SK-N-SH treated with all-trans-retinoic acid at 6 μM for 48 hours (cell line): ENCODE measurements at regions not wholly inside any gene's neighbourhood (a gene's known extent, or its start where the extent isn't known, plus 50 kb on each side); places are given as distances from the start of the nearest gene placed in this dataset.
"Not testable (repeated sequence)": the region's sequence is repeated elsewhere in the genome, so short reads cannot be mapped to it uniquely, and the experiment has no call there.

Source experiments
- BACH2 ChIP-seq: fragments of 250-450 bp; sonication (Bioruptor Pico); IDR thresholded peaks from 2 replicates; pipeline ENCODE4 v1.9.0; 2021; ENCODE audit warnings: mild to moderate bottlenecking, borderline replicate concordance
- RARB ChIP-seq: fragments of 250-450 bp; sonication (Bioruptor Pico); IDR thresholded peaks from 2 replicates; pipeline ENCODE4 v1.8.0; 2021; ENCODE audit warnings: mild to moderate bottlenecking, moderate library complexity
- ZFP3 ChIP-seq: fragments of 250-450 bp; sonication (Bioruptor Pico); IDR thresholded peaks from 2 replicates; pipeline ENCODE4 v1.5.0; 2020; ENCODE audit warnings: mild to moderate bottlenecking, moderate library complexity
- ZNF70 ChIP-seq: fragments of 450-650 bp; formaldehyde crosslinking; IDR thresholded peaks from 2 replicates; pipeline ENCODE4 v1.5.0; 2020; ENCODE audit warnings: mild to moderate bottlenecking, moderate library complexity
- TF ChIP-seq, protein P1 (sequence below): fragments of 250-450 bp; sonication (Bioruptor Pico); IDR thresholded peaks from 2 replicates; pipeline ENCODE4 v1.8.0; 2020; ENCODE audit warnings: mild to moderate bottlenecking, moderate library complexity, borderline replicate concordance
- TF ChIP-seq, protein P2 (sequence below): fragments of 250-450 bp; sonication (Bioruptor Pico); IDR thresholded peaks from 2 replicates; pipeline ENCODE4 v1.5.0; 2020; ENCODE audit warnings: mild to moderate bottlenecking, moderate library complexity

DNA sequence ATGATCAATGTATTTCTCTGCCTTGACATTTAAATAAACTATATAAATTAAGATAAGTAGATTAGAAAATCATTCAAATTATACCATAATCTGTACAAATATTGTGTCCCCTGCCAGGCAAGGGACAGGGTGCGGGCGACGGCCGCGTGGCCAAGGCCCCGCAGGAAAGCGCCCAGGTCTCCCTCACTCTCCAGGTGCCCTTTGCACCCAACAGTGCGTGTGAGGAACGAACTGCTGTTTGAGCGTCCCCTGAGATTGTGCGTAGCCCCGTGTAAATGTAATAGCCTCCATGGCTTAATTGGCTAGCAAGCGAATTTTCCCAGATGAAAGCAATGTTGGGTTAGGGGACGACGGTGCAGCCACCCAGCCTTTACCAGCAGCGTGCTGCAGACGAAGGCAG lies 161.4 kb downstream of the SYT15 start:
- not testable (repeated sequence) for TF ChIP-seq BACH2 (CRISPR knock-in tag); ZNF70 (CRISPR knock-in tag); RARB (CRISPR knock-in tag); ZFP3
- TF ChIP-seq, protein P1, sequence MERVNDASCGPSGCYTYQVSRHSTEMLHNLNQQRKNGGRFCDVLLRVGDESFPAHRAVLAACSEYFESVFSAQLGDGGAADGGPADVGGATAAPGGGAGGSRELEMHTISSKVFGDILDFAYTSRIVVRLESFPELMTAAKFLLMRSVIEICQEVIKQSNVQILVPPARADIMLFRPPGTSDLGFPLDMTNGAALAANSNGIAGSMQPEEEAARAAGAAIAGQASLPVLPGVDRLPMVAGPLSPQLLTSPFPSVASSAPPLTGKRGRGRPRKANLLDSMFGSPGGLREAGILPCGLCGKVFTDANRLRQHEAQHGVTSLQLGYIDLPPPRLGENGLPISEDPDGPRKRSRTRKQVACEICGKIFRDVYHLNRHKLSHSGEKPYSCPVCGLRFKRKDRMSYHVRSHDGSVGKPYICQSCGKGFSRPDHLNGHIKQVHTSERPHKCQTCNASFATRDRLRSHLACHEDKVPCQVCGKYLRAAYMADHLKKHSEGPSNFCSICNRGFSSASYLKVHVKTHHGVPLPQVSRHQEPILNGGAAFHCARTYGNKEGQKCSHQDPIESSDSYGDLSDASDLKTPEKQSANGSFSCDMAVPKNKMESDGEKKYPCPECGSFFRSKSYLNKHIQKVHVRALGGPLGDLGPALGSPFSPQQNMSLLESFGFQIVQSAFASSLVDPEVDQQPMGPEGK: not testable (repeated sequence)
- TF ChIP-seq, protein P2, sequence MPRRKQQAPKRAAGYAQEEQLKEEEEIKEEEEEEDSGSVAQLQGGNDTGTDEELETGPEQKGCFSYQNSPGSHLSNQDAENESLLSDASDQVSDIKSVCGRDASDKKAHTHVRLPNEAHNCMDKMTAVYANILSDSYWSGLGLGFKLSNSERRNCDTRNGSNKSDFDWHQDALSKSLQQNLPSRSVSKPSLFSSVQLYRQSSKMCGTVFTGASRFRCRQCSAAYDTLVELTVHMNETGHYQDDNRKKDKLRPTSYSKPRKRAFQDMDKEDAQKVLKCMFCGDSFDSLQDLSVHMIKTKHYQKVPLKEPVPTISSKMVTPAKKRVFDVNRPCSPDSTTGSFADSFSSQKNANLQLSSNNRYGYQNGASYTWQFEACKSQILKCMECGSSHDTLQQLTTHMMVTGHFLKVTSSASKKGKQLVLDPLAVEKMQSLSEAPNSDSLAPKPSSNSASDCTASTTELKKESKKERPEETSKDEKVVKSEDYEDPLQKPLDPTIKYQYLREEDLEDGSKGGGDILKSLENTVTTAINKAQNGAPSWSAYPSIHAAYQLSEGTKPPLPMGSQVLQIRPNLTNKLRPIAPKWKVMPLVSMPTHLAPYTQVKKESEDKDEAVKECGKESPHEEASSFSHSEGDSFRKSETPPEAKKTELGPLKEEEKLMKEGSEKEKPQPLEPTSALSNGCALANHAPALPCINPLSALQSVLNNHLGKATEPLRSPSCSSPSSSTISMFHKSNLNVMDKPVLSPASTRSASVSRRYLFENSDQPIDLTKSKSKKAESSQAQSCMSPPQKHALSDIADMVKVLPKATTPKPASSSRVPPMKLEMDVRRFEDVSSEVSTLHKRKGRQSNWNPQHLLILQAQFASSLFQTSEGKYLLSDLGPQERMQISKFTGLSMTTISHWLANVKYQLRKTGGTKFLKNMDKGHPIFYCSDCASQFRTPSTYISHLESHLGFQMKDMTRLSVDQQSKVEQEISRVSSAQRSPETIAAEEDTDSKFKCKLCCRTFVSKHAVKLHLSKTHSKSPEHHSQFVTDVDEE (CRISPR knock-in tag): not testable (repeated sequence)
